HepG2 (cell line): ENCODE measurements at regions not wholly inside any gene's neighbourhood (a gene's known extent, or its start where the extent isn't known, plus 50 kb on each side); places are given as distances from the start of the nearest gene placed in this dataset.

Experiments used
- ATAC-seq: fragments of 200-7000 bp; cut with Tn5 transposase; 3 replicates; pipeline ENCODE4 v1.9.1; 2020; ENCODE audit warnings: mild to moderate bottlenecking, moderate library complexity
- BruUV-seq: library from RNA; stranded (reverse); fragments of 400-500 nt; replicated peaks from 2 replicates; lab custom pipeline; 2021; lab: Mats Ljungman, UMichigan
- CTCF ChIA-PET: fragments of 300-600 bp; formaldehyde crosslinking; extraction: SDS; loops from one replicate; lab custom pipeline; 2021; ENCODE audit warnings: low total read pairs, inconsistent platforms, low intra/inter-chr PET ratio; lab: Yijun Ruan, JAX
- POLR2A ChIA-PET: fragments of 350-600 bp; sonication (Branson Sonifier 250); formaldehyde crosslinking; loops from one replicate; lab custom pipeline; 2020; ENCODE audit warnings: antibody characterized with exemption, inconsistent platforms; lab: Yijun Ruan, JAX
- DNase-seq: peaks from one replicate; pipeline ENCODE4 v3.0.0-alpha.2; 2015; ENCODE audit warnings: low spot score
- FAIRE-seq: peaks from 3 replicates; lab custom pipeline; 2011; peaks lifted over from hg19 to GRCh38; lab: Jason Lieb, UNC
- H2AFZ ChIP-seq: one replicate; pipeline ENCODE4 v1.6.1; 2011; ENCODE audit warnings: low read length, inconsistent platforms
- H3K27ac ChIP-seq: fragments of 300-600 bp; 3 replicates; pipeline ENCODE4 v1.8.0; 2011; ENCODE audit warnings: mixed run types, mild to moderate bottlenecking, mixed read lengths, low read length, inconsistent platforms; ENCODE audit not compliant: insufficient read depth; ENCODE audit errors: extremely low read length
- H3K27me3 ChIP-seq, 2 experiments: fragments of 200-600 bp in 1 of 2; 2 replicates in 1 of 2; 3 replicates in 1 of 2; pipeline versions ENCODE4 v1.6.0 to v1.8.0; 2011; ENCODE audit warnings: low read length in 2 of 2, mild to moderate bottlenecking in 2 of 2, moderate library complexity in 2 of 2, inconsistent platforms in 1 of 2; ENCODE audit not compliant: insufficient read depth in 2 of 2, control insufficient read depth in 1 of 2
- H3K36me3 ChIP-seq, 2 experiments: fragments of 200-600 bp in 1 of 2; replicated peaks in 1 of 2; 2 replicates in 1 of 2; 3 replicates in 1 of 2; pipeline versions ENCODE4 v1.5.1 to v1.8.0; 2011; ENCODE audit warnings: low read length in 2 of 2, inconsistent platforms in 1 of 2; ENCODE audit not compliant: insufficient read depth in 2 of 2, control insufficient read depth in 1 of 2
- H3K4me1 ChIP-seq: 2 replicates; pipeline ENCODE4 v1.5.1; 2012; ENCODE audit warnings: low read length, inconsistent platforms; ENCODE audit not compliant: insufficient read depth
- H3K4me2 ChIP-seq: 2 replicates; pipeline ENCODE4 v1.6.0; 2011; ENCODE audit warnings: low read depth, low read length, inconsistent platforms
- H3K4me3 ChIP-seq, 3 experiments: fragments of 200-600 bp in 1 of 3; sonication (generic), shearing (Covaris generic) in 1 of 3; replicated peaks in 1 of 3; 2 replicates each; pipeline ENCODE4 v1.5.1; 2011 to 2016; ENCODE audit warnings: low read length in 3 of 3, inconsistent platforms in 2 of 3, low read depth in 2 of 3, mild to moderate bottlenecking in 2 of 3, control low read depth in 1 of 3, mixed read lengths in 1 of 3; ENCODE audit not compliant: insufficient read depth in 1 of 3
- H3K79me2 ChIP-seq: one replicate; pipeline ENCODE4 v1.6.1; 2011; ENCODE audit warnings: low read length, inconsistent platforms; ENCODE audit not compliant: insufficient read depth
- H3K9ac ChIP-seq: 2 replicates; pipeline ENCODE4 v1.6.0; 2011; ENCODE audit warnings: mild to moderate bottlenecking, low read depth, low read length, inconsistent platforms; ENCODE audit not compliant: insufficient read depth
- H3K9me3 ChIP-seq: 2 replicates; pipeline ENCODE4 v1.5.1; 2012; ENCODE audit warnings: mild to moderate bottlenecking, low read length
- H4K20me1 ChIP-seq: 2 replicates; pipeline ENCODE4 v1.6.0; 2011; ENCODE audit warnings: inconsistent platforms, mild to moderate bottlenecking, low read length, moderate library complexity; ENCODE audit not compliant: insufficient read depth
- ATF4 ChIP-seq, 2 experiments: fragments of 450-650 bp in 1 of 2; sonication (generic) in 1 of 2; formaldehyde crosslinking; IDR thresholded peaks; 2 replicates each; pipeline versions ENCODE4 v1.5.0 to v1.8.0; 2020 to 2022; ENCODE audit warnings: mild to moderate bottlenecking in 1 of 2, missing genetic modification reagents in 1 of 2
- HNF4G ChIP-seq, 2 experiments: sonication (generic) in 1 of 2; formaldehyde crosslinking in 1 of 2; IDR thresholded peaks; 2 replicates each; pipeline versions ENCODE4 v1.4.0 to v1.6.1; 2011 to 2020; ENCODE audit warnings: borderline replicate concordance in 2 of 2, low read depth in 2 of 2, mild to moderate bottlenecking in 2 of 2, low read length in 1 of 2, missing genetic modification reagents in 1 of 2, moderate library complexity in 1 of 2
- JUNB ChIP-seq: sonication (generic); formaldehyde crosslinking; IDR thresholded peaks from 2 replicates; pipeline ENCODE4 v1.8.0; 2022; ENCODE audit warnings: missing genetic modification reagents, mild to moderate bottlenecking, borderline replicate concordance
- KDM4B ChIP-seq: sonication (generic); formaldehyde crosslinking; IDR thresholded peaks from 2 replicates; pipeline ENCODE4 v1.4.0; 2020; ENCODE audit warnings: missing genetic modification reagents
- MNT ChIP-seq: fragments of 450-650 bp; IDR thresholded peaks from 2 replicates; pipeline ENCODE4 v1.6.1; 2016
- ZSCAN9 ChIP-seq: IDR thresholded peaks from 2 replicates; pipeline ENCODE4 v1.6.1; 2016; ENCODE audit warnings: borderline replicate concordance
- WGBS: methylation state at CpG from one replicate; pipeline ENCODE4 v1.1.6; 2017; ENCODE audit warnings: low lambda C conversion rate; 5-methylcytosine and 5-hydroxymethylcytosine counted together
- in situ Hi-C: cut with HindIII; loops from 2 replicates; pipeline ENCODE4 v1.10.0; 2017; ENCODE audit warnings: low pct_unique_long_range_greater_than_20kb; ENCODE audit not compliant: extremely low pct_ligation_motif_present
- intact Hi-C: fragments of 100-400 bp; cut with micrococcal nuclease; formaldehyde crosslinking; loops from one replicate; pipeline ENCODE4 v1.10.0; 2022; ENCODE audit not compliant: unreplicated experiment

- no peak for TF ChIP-seq JUNB (CRISPR knock-in tag)
- no peak for TF ChIP-seq HNF4G (IDR thresholded peaks at IDR 0.05; ENCODE audit: borderline replicate concordance, low read depth, low read length)
- no peak for TF ChIP-seq HNF4G (CRISPR knock-in tag; IDR thresholded peaks at IDR 0.05; ENCODE audit: borderline replicate concordance, low read depth)
- no peak for TF ChIP-seq KDM4B (CRISPR knock-in tag)
- TF ChIP-seq ATF4 (CRISPR knock-in tag; IDR thresholded peaks at IDR 0.05), result no peak
These were observed 286.1 kb downstream of the PBX3 start (continued) for GRCh38 chr9:126033318-126033717.

- no peak overlapping the region for H3K27ac ChIP-seq
- no peak overlapping the region for H3K4me3 ChIP-seq
- no peak for ATAC-seq
- BruUV-seq, result no TSS peak
- in situ Hi-C loops, result no loop called here
- WGBS, result 0% methylated on average over 2 of the region's 4 CpGs
- TF ChIP-seq MNT (no peak), ZSCAN9 (no peak)
- TF ChIP-seq, all 625 proteins: peak for 0
- H3K79me2 ChIP-seq, result no peaks in the 10 kb centered on the region
- no peak overlapping the region for H3K9ac ChIP-seq
- no peak for DNase-seq
- CTCF ChIA-PET, result no interaction called here
- POLR2A ChIA-PET, result no interaction called here
- H3K4me2 ChIP-seq, result no peak overlapping the region
- no peak overlapping the region for H2AFZ ChIP-seq
- FAIRE-seq, result no peak
- H3K27me3 ChIP-seq, result peaks cover 2 to 21% of the 10 kb centered on the region in 2 experiments; a peak in 3 of 5 replicates
- H3K36me3 ChIP-seq, result no peaks in the 10 kb centered on the region
- H3K4me1 ChIP-seq, result no peaks in the 10 kb centered on the region
- intact Hi-C loops, result no loop called here
- H3K9me3 ChIP-seq, result no peaks in the 10 kb centered on the region
- H4K20me1 ChIP-seq, result no peaks in the 10 kb centered on the region
These were observed 286.8 kb downstream of the PBX3 start for GRCh38 chr9:126033956-126034355.
